Endothelial cell of hepatic sinusoid (primary cell): ENCODE measurements at regions not wholly inside any gene's neighbourhood (a gene's known extent, or its start where the extent isn't known, plus 50 kb on each side); places are given as distances from the start of the nearest gene placed in this dataset.
"Not testable (repeated sequence)": the region's sequence is repeated elsewhere in the genome, so short reads cannot be mapped to it uniquely, and the experiment has no call there.

Source experiments
- in situ Hi-C: cut with HindIII; loops from 2 replicates; pipeline ENCODE4 v1.10.0; 2017; ENCODE audit warnings: low sequenced_read_pairs

DNA sequence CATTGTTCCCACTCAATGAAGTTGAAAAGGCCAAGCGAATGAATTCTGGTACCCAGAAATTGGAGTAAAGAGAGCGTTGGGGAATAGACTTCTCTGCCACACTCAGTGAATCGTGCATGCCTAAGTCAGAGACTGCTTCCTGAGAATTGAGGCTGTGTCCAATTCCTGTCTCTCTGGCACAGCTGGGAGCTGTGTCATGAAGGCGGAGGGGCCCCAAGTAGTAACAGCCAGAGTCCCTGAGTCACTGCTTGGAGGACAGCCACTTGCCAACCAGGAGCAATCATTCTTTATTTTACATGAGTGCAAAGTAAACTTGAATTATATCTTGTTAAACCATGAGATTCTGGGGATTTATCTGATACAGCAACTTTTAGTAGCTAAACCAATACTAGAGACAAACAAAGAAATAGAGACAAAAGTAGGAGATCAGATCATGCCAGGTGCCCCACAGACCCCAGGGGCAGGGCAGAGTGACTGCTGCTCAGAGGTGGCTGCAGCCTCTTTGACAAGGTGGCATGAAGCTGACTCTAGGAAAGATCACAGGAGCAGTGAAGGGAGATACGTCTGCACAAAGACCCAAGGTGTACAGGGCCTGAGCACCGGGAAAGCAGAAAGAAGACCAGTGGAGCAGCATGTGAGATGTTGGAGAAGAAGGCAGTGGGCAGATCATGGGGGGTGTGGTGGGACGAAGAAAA lies 246.0 kb downstream of the GADD45G start:
- in situ Hi-C loops, result no loop called here

DNA sequence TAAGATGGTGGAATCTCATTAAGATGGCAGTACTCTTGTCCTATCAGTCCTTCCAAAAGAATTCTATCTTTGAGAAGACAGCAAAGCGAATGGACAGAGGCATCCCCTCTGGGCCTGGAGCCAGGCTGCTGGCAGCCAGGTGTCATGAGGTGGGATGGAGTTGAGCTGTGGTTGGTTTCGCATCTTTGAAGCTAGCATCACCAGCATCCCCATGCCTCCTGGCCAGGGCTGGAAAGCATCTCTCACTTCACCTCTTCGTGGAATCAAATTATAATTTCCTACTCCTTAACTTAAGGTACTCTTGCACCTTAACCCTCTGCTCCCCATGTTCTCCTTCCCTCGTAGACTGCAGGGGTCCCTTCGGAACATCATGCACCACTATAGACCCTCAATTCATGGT lies 248.3 kb downstream of the GADD45G start:
- in situ Hi-C loops, result no loop called here

DNA sequence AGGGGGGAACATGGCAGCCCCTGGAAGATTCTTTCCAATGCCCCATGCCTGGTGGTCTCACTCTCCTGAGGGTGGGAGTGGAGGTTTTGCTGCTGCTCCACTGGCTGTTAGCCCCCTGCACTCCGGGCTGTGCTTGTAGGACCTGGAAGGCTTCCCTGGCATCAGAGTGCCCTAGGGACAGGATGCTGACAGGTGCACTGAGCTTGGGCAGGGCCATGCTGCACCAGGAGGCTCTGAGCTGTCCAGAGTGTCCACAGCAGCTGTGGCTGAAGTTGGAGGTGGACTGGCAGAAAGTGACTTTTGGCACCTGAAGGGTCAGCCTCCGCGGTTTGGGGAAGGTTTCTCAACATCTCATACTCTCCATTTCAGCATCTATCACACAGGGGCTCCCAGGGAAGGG lies 249.1 kb downstream of the GADD45G start:
- in situ Hi-C loops, result no loop called here

DNA sequence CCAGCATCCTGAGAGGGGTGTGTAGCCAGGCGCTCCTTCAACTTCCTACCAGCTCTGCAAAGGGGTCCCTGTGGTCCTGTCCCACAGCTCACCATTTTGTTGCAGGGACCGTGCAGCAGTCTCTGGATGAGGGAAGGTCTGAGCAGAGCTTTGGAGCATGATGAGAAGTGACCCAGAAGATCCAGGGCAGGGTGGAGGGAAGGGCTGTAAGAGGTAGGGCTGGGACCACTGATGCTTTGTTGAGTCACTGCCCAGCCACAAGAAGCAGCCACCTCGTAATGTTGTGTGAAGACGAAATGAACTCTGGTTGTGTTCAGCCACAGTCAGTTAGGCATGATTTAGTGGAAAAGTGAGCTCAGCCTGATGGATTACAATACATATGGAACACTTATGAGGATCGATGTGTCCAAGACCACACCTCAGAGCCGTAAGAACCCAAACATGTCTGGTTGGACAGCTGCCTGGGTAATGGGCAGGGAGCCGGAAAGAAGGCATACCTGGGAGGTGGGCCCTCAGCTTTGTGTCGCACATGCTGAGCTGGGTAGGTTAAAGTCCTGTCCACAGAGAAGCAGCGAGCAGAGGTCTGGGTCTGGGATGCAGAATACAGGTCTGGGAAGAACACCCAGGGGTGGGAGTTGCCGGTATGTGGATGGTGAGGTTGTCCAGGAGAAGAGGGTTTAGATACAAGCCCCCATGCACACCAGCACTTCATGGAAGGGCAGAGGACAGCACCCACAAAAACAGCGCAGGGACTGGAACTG lies 250.1 kb downstream of the GADD45G start:
- in situ Hi-C loops, result no loop called here

DNA sequence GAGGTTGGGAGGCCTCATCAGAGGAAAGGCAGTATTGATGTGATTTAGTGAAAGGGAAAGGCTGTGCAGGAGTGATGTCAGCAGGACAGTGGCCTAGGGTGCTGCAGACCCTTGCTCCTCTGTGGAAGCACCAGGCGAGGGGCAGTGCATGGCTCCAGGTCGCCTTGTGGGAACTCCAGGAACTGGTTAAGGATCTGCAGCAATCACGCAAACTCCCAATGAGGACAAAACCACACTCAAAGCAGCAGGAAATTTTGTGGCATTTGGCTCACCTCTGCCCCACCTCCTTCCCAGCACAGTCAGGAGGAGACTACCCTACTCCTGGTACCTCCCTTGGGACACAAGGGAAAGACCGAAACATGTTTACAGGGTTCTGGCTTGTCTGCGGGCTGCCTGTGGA lies 251.5 kb downstream of the GADD45G start:
- in situ Hi-C loops, result not testable (repeated sequence)

DNA sequence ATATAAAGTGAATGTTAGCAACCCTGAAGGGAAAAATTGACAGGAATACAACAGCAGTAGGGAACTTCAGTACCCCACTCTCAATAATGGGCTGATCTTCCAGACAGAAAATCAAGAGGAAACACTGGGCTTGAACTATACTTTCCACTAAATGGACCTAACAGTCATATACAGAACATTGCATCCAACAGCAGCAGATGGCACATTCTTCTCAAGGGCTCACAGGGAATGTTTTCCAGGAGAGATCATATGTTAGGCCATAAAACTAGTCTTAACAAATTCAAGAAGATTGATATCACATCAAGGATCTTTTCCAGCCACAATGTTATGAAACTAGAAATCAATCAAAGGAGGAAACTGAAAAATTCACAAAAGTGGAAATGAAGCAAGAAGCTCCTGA lies 252.1 kb downstream of the GADD45G start:
- in situ Hi-C loops, result not testable (repeated sequence)

DNA sequence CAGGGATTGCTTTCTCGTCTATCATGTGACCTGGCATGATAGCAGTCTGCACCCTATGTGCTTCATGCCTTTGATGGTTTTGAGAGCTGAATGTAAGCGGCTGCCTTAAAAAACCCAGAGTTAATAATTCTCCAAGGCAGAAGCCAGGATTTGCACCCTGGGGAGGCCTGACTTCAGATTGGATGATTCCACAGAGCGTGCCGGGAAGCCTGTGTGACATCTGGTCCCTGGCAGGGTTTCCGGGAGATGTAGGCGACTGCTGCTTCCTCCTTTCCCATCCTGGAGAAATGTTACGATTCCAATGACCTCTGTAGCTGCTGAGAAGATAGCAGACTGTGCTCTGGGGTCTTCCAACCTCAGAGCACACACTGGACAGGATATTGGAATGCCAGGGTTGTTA lies 255.0 kb downstream of the GADD45G start:
- in situ Hi-C loops, result not testable (repeated sequence)

DNA sequence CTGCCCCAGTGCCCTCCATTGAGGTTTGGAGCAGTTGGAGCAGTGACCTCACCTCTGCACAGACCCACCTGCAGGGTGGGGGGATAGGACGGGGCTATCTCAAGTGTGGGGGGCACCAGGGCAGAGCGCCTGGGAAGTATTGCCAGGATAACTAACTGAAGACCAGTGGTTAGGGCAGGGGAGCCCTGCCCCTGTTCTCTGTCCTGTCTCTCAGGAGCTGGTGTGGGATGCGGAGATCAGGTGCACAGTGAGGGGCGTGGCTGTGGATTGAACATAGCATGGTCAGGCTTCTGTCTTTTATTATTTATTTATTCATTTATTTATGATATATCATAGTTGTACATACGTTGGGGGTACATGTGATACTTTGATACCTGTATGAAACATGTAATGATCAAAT lies 256.6 kb downstream of the GADD45G start:
- in situ Hi-C loops, result not testable (repeated sequence)

DNA sequence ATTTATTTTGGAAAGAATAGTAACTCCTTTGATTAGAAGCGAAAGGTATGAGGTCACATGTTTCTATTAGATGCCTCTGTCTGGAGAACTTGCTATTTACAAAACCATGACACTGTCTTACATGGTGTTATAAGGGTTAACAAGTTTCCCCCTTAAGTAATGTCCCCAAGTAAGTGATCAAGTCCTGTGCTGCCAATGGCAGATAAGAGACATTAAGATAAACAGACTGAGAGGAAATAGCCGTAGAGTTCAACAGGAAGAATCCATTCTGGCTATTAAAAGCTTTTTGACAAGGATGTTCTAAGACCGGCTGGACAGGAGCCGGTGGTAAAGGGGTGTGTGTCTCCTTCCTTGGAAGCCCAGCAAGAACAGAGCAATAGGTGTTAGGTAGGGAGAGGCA lies 257.5 kb downstream of the GADD45G start:
- in situ Hi-C loops, result no loop called here

DNA sequence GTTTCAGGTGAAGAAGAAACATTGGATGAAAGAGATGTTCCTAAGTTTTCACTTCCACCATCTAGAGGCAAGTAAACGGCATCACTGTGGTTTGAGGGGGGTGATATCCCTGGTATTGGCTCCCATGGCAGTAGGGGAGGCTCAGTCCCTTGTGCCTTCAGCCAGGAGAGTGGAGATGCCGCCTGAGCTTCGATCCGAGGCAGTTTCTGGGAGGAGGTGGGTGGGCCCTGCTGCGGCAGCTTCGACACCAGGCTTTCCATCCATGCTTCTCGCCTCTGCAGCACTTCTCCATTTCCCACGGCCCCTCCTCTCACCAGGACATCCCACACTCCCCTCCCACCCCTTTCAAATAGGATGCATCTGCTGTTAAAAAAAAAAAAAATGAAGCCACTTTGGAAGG lies 258.3 kb downstream of the GADD45G start:
- in situ Hi-C loops, result no loop called here

DNA sequence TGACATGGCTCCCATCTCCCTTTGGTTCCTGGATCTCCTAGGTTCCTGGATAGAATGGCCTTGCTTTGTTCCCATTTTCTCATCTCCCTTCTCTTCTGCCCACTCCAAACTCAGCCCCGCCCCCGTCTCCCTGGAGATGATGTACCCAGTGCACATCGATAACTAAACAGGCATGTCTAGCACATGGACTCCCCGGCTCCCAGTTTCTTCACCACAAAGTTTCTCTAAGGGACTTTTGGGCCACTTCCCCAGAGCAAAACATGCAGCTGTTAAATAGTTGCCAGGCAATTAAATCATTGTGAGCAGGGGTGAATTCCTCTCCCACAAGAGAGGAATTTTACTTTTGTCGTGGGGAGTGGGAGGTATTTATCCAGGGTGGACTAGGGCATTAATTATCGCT lies 259.0 kb downstream of the GADD45G start:
- in situ Hi-C loops, result no loop called here

DNA sequence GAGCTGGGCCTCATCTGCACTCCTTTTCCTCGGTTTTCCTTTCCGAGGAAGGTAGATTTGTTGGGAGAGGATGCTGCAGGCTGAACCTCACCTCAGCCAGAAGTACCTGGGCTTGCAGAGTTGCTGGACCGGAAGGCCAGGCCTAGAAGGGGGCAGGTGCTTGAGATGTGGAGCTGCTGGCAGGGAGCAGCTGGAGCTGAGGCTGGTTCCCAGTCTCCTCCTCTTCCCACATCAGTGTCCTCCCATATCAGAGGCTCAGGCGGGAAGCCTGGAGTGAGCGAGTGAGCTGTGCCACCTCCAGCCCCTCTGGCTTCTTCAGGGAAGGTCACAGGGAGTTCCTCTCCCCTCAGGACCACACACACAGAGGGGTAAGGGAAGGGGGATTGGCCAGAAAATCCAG lies 259.4 kb downstream of the GADD45G start:
- in situ Hi-C loops, result no loop called here

DNA sequence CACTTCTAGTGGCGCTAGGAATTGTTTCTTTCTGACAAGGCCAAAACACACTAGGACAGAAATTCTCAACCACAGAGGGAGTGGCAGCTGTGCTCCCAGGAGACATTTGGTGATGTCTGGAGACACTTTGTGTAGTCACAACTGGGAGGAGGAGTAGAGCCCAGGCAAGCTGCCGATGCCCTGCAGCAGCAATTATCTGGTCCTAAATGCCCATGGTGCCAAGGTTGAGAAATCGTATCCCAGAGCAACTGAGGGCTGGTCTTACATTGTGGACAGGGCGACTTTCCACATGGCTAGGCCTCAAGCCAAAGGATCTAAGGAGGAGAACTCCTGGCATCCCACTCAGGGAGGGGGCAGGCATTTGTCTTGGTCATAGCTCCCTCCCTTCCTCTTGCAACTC lies 259.9 kb downstream of the GADD45G start:
- in situ Hi-C loops, result no loop called here

DNA sequence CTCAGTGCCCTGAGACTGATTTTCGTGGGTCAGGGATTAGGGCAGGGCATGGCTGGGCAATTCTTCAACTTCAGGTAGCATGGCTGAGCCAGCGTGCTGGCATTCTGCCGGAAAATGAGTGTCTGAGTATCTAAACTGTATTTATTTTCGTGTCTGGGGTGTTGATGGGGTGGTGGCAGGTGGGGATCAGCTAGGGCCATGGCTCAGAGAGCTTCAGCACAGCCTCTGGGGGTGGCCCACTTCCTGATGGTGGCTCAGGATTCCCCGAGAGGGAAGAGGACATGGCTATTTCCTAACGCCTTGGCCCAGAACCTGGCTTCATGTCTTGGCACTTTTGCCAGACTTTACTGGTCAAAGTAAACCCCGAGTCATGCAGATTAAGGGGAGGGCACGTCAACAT lies 260.5 kb downstream of the GADD45G start:
- in situ Hi-C loops, result no loop called here

DNA sequence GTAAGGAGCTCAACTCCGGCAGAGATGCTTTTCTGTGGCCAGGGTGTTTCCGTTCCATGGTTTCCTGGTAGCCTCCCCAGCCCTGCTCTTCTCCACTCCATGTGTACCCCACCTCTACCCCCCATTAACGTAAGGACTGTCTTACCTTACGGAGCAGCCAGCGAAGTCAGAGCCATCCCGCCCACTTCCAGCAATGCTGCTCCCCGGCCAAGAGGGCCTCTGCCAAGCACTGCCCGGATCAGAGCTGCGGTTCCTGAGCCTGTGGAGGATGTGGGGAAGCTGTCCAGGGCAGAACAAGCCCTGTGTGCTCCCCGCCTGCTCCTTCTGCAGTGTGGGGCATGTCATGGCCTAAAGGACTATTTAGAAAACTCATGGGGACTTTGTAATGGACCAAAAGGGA lies 261.2 kb downstream of the GADD45G start:
- in situ Hi-C loops, result no loop called here

DNA sequence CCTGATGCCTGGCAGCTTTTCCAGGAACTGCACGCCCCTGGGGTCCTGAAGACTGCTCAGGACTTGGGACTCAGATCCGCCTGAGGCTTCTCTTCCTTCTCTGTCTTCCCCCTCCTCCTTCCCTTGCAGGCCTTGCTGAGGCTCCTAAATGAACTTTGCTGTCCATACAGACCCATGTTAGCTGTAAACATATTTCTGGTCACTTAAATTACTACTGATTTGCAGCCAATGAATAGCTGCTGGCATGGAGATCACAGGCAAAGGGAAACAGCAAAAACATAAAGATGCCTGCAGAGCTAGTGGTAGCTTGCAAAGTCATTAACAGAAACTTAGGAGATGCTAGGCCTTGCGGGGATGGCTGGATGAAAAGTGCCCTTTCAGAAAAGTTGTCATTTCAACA lies 261.9 kb downstream of the GADD45G start:
- in situ Hi-C loops, result no loop called here

DNA sequence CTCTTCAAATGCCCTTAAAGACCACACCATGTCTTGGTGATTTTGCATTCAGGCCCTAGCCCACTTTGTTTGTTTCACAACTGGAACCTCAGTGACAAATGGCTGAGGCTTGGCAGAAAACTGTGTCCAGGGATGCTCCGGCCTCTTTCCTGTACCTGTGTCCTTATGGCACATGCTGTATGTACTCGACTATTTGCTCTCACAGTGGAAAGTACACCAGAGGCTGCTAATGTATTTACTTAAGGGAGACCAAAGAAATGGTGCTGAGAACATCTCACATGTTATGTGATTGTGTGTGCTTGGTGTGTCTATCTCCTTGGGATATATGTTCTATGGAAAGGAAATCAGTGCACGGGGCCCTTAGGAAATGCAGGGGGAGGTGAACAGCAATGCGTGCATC lies 263.3 kb downstream of the GADD45G start:
- in situ Hi-C loops, result no loop called here

DNA sequence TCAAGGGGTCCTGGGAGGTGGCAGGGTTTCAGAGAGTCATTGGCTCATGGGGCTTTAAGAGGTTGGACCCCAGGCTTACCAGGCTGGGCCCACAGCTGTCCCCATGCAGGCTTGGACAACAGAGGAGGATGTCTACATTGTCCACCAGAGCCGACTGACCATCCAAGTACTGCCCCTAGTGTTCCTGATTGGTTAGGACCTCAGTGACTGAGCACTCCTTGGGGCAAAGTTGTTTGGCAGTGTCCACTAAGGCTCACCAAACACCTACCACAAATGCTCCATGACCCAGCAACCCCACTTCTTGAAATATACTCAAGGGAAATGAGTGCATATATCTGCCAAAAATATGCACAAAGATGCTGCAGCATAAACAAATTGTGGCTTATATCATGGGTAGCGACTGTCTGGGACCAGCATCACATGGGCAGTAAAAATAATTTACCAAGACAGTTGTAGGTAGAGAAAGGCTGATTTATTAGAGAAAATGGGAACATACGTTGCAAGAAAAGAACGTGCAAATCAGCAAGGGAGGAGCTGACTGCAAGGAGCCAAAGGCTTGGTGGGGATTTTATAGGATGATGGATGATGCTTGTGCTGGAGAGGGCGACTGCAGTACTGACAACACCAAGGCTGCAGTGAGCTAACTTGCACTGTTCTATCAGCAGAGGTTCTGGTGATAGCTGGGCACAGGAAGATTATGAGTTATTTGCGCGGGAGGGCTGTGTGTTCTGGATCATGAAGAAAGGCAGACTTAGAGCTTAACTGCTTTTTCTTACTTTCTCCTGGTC lies 265.2 kb downstream of the GADD45G start:
- in situ Hi-C loops, result no loop called here

DNA sequence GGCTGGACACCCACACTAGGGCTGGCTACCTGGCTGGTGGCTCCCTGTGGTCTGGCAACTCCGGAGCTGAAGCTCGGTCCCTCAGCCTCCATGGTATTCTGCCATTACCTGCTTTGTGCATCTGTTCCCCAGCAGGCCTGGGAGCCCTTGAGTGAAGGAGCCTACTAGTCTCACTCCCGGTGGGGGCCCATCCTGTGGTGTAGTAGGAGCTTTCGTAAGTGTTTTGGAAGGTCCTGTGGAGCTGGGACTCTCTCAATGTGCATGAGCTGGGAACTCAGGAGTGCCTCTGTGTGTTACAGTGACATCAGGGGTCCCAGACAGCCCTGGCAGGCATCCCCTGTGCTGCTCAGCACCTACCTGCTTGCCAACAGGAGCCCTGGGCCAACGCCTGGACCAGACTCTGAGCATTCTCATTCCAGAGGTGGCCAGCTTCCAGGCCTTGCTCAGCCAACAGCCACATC lies 267.1 kb downstream of the GADD45G start:
- in situ Hi-C loops, result no loop called here

DNA sequence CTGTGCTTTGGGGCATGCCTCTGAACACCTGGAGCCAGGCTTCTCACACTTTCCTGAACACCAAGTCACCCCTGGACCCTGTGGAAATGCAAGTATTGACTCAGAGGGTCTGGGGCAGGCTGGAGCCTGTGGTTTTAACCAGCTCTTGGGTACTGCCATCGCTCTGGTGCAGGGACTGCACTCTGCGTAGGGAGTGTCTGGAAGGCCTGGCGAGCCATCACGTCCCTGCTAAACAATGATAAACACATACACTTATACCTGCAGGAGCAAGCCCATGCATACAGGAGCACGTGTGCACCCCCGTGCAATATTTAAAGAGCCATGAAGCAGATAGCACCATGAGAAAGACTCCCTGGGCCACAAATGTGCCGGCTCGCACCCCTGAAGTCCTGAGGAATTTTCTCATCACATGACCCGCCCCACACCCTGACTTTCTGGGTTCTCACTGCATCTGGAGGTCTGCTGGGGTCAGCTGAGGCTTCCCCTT lies 267.7 kb downstream of the GADD45G start:
- in situ Hi-C loops, result no loop called here

DNA sequence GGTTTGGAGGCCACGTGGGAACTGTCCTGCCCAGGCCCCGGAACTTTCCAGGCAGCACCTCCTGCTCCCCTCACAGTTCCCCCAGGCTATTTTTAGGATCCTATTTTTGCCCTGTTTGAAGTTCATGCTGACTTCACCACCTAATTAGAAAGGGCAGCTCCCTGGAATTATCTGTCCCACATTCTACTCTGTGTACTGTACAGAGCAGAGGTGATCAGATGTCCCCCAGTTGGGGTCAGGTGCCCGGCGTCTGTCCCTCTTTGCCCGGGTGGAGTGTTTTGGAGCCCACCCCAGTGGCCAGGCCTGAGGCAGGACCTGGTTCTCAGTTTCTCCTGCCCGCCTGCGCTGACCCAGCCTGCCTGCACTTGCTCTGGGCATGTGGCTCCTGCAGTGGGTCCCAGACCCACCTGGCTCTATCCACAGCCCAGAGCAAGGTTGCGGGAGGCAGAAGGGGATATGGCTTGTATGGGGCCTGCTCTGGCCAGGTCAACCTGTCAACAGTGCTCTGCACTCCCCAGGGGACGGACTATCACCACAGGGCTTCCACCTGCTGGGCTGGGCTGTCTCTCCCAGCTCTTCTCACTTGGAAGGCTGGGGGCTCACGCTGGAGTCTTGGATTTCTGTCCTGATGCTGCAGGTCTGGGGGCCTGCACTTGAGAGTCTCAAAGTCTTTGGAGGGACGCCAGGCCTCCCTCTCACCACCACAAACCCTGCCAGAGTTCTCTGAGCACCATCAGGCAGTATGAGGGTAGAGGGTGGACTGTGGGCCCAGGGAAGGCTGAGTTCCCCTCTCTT lies 268.3 kb downstream of the GADD45G start:
- in situ Hi-C loops, result no loop called here
